CD4-positive, alpha-beta T cell treated with Interleukin-1 beta for 1 hour (primary cell): ENCODE measurements at regions not wholly inside any gene's neighbourhood (a gene's known extent, or its start where the extent isn't known, plus 50 kb on each side); places are given as distances from the start of the nearest gene placed in this dataset.

Experiments used
- DNase-seq, 2 donors: peaks; one replicate each; pipeline ENCODE4 v3.0.0-alpha.2; 2020 to 2022

- no peak for DNase-seq
Measured at GRCh38 chr14:41403360-41403759, 203.3 kb upstream of the LRFN5 start.

GRCh38 chr14:41397926-41398325 lies 208.8 kb upstream of the LRFN5 start:
- no peak for DNase-seq

- DNase-seq = no peak
Measured at GRCh38 chr14:41393512-41393911, 213.2 kb upstream of the LRFN5 start.

GRCh38 chr14:41392226-41392625 lies 214.4 kb upstream of the LRFN5 start:
- DNase-seq = no peak

GRCh38 chr14:41389355-41389754 lies 217.3 kb upstream of the LRFN5 start:
- DNase-seq = no peak

GRCh38 chr14:41385797-41386196 lies 220.9 kb upstream of the LRFN5 start:
- no peak for DNase-seq

- no peak for DNase-seq
Measured at GRCh38 chr14:41380017-41380416, 226.7 kb upstream of the LRFN5 start.

GRCh38 chr14:41378526-41378925 lies 228.2 kb upstream of the LRFN5 start:
- DNase-seq = no peak

- no peak for DNase-seq
Measured at GRCh38 chr14:41377932-41378331, 228.7 kb upstream of the LRFN5 start.

- DNase-seq = no peak
Measured at GRCh38 chr14:41374092-41374491, 232.6 kb upstream of the LRFN5 start.

- DNase-seq = no peak
Measured at GRCh38 chr14:41362139-41362538, 244.5 kb upstream of the LRFN5 start.

GRCh38 chr14:41360126-41360525 lies 246.6 kb upstream of the LRFN5 start:
- no peak for DNase-seq

- no peak for DNase-seq
Measured at GRCh38 chr14:41355866-41356265, 250.8 kb upstream of the LRFN5 start.

- no peak for DNase-seq
Measured at GRCh38 chr14:41350476-41350875, 256.2 kb upstream of the LRFN5 start.

- DNase-seq = no peak
Measured at GRCh38 chr14:41349289-41349910, 257.3 kb upstream of the LRFN5 start.

GRCh38 chr14:41343857-41344256 lies 262.8 kb upstream of the LRFN5 start:
- no peak for DNase-seq

- DNase-seq = no peak
Measured at GRCh38 chr14:41313196-41313595, 293.5 kb upstream of the LRFN5 start.

GRCh38 chr14:41303506-41303905 lies 303.2 kb upstream of the LRFN5 start:
- DNase-seq = no peak

- no peak for DNase-seq
Measured at GRCh38 chr14:41302776-41303175, 303.9 kb upstream of the LRFN5 start.

GRCh38 chr14:41299924-41300323 lies 306.8 kb upstream of the LRFN5 start:
- no peak for DNase-seq

GRCh38 chr14:41298328-41298690 lies 308.4 kb upstream of the LRFN5 start:
- DNase-seq = no peak

- DNase-seq = no peak
Measured at GRCh38 chr14:41297576-41298327, 308.9 kb upstream of the LRFN5 start.

- no peak for DNase-seq
Measured at GRCh38 chr14:41295734-41296133, 310.9 kb upstream of the LRFN5 start.

GRCh38 chr14:41289025-41289424 lies 317.7 kb upstream of the LRFN5 start:
- no peak for DNase-seq

- DNase-seq = no peak
Measured at GRCh38 chr14:41285186-41285748, 321.4 kb upstream of the LRFN5 start.
